Stomach (tissue), 4 donors: ENCODE measurements at regions not wholly inside any gene's neighbourhood (a gene's known extent, or its start where the extent isn't known, plus 50 kb on each side); places are given as distances from the start of the nearest gene placed in this dataset.

Experiments used
- POLR2AphosphoS5 ChIP-seq, 3 donors: sonication (generic); formaldehyde crosslinking; IDR thresholded peaks; one replicate each; pipeline ENCODE4 v1.6.1; 2016; ENCODE audit warnings: antibody characterized with exemption in 3 of 3
- TF ChIP-seq, protein P1 (sequence below), 7 experiments: fragments of 450-650 bp in 4 of 7; fragments of 200-600 bp in 3 of 7; sonication (generic) in 3 of 7; IDR thresholded peaks; one replicate each; pipeline ENCODE4 v1.5.1; 2016 to 2019; ENCODE audit warnings: antibody characterized with exemption in 7 of 7, control low read depth in 2 of 7, mild to moderate bottlenecking in 1 of 7

DNA sequence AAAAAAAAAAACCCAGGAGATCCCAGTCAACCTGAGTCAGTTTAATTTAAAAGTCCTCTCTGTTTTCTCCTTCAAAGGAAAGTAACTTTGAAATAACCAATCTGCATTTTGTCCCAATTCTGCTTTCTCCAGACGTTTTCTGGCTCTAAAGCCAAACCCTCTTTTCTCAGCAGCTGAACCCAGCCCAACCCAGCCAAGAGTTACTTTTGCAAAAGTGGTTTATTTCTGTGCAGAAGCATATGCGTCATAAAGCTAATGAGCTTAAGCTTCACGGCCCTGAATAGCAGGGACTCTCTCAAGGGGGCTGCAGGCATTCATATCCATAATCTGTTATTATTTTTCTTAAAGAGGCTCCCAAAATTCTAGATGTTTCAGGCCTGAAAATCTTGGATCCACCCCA, 176.6 kb downstream of the GALC start:
- TF ChIP-seq, protein P1, sequence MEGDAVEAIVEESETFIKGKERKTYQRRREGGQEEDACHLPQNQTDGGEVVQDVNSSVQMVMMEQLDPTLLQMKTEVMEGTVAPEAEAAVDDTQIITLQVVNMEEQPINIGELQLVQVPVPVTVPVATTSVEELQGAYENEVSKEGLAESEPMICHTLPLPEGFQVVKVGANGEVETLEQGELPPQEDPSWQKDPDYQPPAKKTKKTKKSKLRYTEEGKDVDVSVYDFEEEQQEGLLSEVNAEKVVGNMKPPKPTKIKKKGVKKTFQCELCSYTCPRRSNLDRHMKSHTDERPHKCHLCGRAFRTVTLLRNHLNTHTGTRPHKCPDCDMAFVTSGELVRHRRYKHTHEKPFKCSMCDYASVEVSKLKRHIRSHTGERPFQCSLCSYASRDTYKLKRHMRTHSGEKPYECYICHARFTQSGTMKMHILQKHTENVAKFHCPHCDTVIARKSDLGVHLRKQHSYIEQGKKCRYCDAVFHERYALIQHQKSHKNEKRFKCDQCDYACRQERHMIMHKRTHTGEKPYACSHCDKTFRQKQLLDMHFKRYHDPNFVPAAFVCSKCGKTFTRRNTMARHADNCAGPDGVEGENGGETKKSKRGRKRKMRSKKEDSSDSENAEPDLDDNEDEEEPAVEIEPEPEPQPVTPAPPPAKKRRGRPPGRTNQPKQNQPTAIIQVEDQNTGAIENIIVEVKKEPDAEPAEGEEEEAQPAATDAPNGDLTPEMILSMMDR (IDR thresholded peaks at IDR 0.05): no peak
- no peak for TF ChIP-seq POLR2AphosphoS5 (IDR thresholded peaks at IDR 0.05)
